HEK293T (cell line): ENCODE measurements at regions not wholly inside any gene's neighbourhood (a gene's known extent, or its start where the extent isn't known, plus 50 kb on each side); places are given as distances from the start of the nearest gene placed in this dataset.

Experiments
- CTCF ChIA-PET: fragments of 350-600 bp; formaldehyde crosslinking; extraction: SDS; loops from one replicate; lab custom pipeline; 2021; ENCODE audit warnings: antibody characterized with exemption, inconsistent platforms; lab: Yijun Ruan, JAX
- POLR2A ChIA-PET: fragments of 350-600 bp; formaldehyde crosslinking; extraction: SDS; loops from one replicate; lab custom pipeline; 2020; ENCODE audit warnings: antibody characterized with exemption, inconsistent platforms; lab: Yijun Ruan, JAX
- DNase-seq: peaks from one replicate; pipeline ENCODE4 v3.0.0; 2012; ENCODE audit warnings: mixed read lengths; ENCODE audit errors: extremely low spot score
- ARNT ChIP-seq: fragments of 450-650 bp; IDR thresholded peaks from 2 replicates; pipeline ENCODE4 v1.6.1; 2017; ENCODE audit warnings: mild to moderate bottlenecking
- BHLHE40 ChIP-seq: fragments of 450-650 bp; IDR thresholded peaks from 2 replicates; pipeline ENCODE4 v1.6.1; 2016; ENCODE audit warnings: mild to moderate bottlenecking, moderate library complexity, borderline replicate concordance
- CTBP1 ChIP-seq: fragments of 450-650 bp; IDR thresholded peaks from 2 replicates; pipeline ENCODE4 v1.6.1; 2016; ENCODE audit warnings: borderline replicate concordance
- ELF4 ChIP-seq: fragments of 450-650 bp; IDR thresholded peaks from 2 replicates; pipeline ENCODE4 v1.6.1; 2017; ENCODE audit warnings: antibody characterized with exemption
- FOXA1 ChIP-seq: fragments of 450-650 bp; IDR thresholded peaks from 2 replicates; pipeline ENCODE4 v1.6.1; 2016; ENCODE audit warnings: mild to moderate bottlenecking
- FOXK2 ChIP-seq: fragments of 450-650 bp; IDR thresholded peaks from 2 replicates; pipeline ENCODE4 v1.6.1; 2016; ENCODE audit warnings: mild to moderate bottlenecking
- FOXM1 ChIP-seq: fragments of 450-650 bp; IDR thresholded peaks from 2 replicates; pipeline ENCODE4 v1.6.1; 2017; ENCODE audit warnings: mild to moderate bottlenecking, borderline replicate concordance
- HDGF ChIP-seq: fragments of 450-650 bp; IDR thresholded peaks from 2 replicates; pipeline ENCODE4 v1.6.1; 2017; ENCODE audit warnings: antibody characterized with exemption, borderline replicate concordance
- L3MBTL2 ChIP-seq: fragments of 450-650 bp; conservative IDR thresholded peaks from 2 replicates; pipeline ENCODE4 v1.6.1; 2016; ENCODE audit warnings: mild to moderate bottlenecking
- LEF1 ChIP-seq: fragments of 450-650 bp; IDR thresholded peaks from 2 replicates; pipeline ENCODE4 v1.6.1; 2017; ENCODE audit warnings: mild to moderate bottlenecking, borderline replicate concordance
- NFRKB ChIP-seq: fragments of 450-650 bp; IDR thresholded peaks from 2 replicates; pipeline ENCODE4 v1.6.1; 2016; ENCODE audit warnings: mild to moderate bottlenecking, moderate library complexity
- PKNOX1 ChIP-seq: fragments of 450-650 bp; IDR thresholded peaks from 2 replicates; pipeline ENCODE4 v1.6.1; 2016
- SP1 ChIP-seq: fragments of 450-650 bp; IDR thresholded peaks from 2 replicates; pipeline ENCODE4 v1.6.1; 2017
- SUZ12 ChIP-seq: fragments of 450-650 bp; IDR thresholded peaks from 2 replicates; pipeline ENCODE4 v1.6.1; 2016; ENCODE audit warnings: mild to moderate bottlenecking
- TARDBP ChIP-seq: fragments of 450-650 bp; IDR thresholded peaks from 2 replicates; pipeline ENCODE4 v1.6.1; 2016
- ZNF384 ChIP-seq: fragments of 450-650 bp; IDR thresholded peaks from 2 replicates; pipeline ENCODE4 v1.6.1; 2016

DNA sequence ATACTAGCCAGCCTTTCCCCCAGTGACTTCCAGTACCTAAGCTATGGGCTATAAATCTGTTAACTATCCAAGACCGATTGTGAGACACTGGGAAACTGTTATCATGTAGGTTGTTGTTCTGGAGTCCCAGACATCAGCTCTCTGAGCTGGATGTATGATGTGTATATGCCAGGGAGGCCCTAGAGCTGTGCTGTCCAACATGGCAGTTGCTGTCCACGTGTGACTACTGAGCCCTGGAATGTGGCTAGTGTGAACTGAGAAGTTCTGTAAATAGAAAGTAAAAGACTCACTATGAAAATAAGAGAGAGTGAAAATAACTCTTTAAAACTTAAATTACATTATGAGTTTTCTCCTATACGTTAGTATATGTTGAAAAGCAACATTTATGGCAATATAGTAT, 755.8 kb upstream of the FBXO33 start:
- no peak for DNase-seq
- ChIA-PET POLR2A (no interaction called here), CTCF (no interaction called here)
- TF ChIP-seq L3MBTL2 (no peak), BHLHE40 (no peak), ZNF384 (no peak), NFRKB (no peak), FOXA1 (no peak), PKNOX1 (no peak), LEF1 (no peak), FOXM1 (no peak), TARDBP (no peak), ELF4 (no peak), SP1 (no peak), SUZ12 (no peak), FOXK2 (no peak), CTBP1 (no peak), HDGF (no peak), ARNT (no peak)

DNA sequence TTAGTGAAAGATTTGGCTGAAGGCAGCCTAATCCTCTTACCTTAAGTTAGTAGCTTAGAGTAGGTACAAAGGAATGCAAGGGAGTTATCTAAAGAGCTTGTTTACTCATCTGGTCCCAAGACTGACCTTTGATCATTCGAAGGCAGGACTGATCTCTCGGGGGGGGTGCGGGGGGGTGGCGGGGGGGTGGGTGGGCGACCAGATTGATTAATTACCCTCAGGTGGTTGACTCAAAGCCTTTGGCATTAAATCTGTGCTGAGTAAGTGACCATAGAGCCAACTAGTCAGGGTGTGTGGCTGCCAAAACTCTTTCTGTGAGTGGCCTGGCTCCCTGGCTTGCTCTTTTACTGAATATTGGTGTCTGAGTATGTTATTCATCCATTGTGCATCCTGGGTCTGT, 731.9 kb upstream of the FBXO33 start:
- TF ChIP-seq ELF4 (no peak), ZNF384 (no peak), PKNOX1 (no peak), FOXA1 (no peak), CTBP1 (no peak)
- POLR2A ChIA-PET = no interaction called here
- CTCF ChIA-PET = no interaction called here
- DNase-seq = no peak

DNA sequence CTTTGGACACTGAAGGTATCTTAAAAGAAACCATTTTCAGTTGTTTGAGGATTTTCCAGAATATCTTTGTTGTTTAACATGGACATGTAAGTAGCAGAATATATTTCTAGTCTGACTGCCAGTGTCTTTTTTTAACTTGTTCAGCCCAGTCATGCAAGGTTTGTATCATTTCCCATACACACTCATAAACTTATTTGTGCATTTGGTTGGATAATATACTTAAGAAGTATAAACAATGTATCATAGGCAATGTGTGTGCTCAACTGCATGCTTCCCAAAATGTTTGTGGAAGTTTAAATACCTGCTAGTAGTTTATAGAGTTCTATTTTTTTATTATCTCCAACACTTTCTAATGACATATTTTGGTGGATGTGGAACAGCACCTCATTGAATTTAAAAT, 707.4 kb upstream of the FBXO33 start:
- ChIA-PET POLR2A (no interaction called here), CTCF (no interaction called here)
- TF ChIP-seq PKNOX1 (no peak), ELF4 (no peak), LEF1 (no peak), FOXM1 (no peak), ZNF384 (no peak), FOXK2 (no peak), FOXA1 (no peak), SUZ12 (no peak), HDGF (no peak), NFRKB (no peak), ARNT (no peak), CTBP1 (no peak), TARDBP (no peak), BHLHE40 (no peak), L3MBTL2 (no peak)
- no peak for DNase-seq

- DNase-seq = no peak
- TF ChIP-seq BHLHE40 (no peak), FOXA1 (no peak), HDGF (no peak), SUZ12 (no peak), LEF1 (no peak), CTBP1 (no peak), TARDBP (no peak), L3MBTL2 (no peak), ELF4 (no peak), SP1 (no peak), ZNF384 (no peak), FOXK2 (no peak), FOXM1 (no peak), ARNT (no peak), PKNOX1 (no peak), NFRKB (no peak)
- POLR2A ChIA-PET = no interaction called here
- CTCF ChIA-PET = no interaction called here
Measured at GRCh38 chr14:40133463-40133862, 701.2 kb upstream of the FBXO33 start.

GRCh38 chr14:40129159-40129558, 696.9 kb upstream of the FBXO33 start:
- ChIA-PET POLR2A (no interaction called here), CTCF (no interaction called here)
- TF ChIP-seq BHLHE40 (no peak), FOXK2 (no peak), SUZ12 (no peak), PKNOX1 (no peak), SP1 (no peak), ZNF384 (no peak), ARNT (no peak), TARDBP (no peak), HDGF (no peak), LEF1 (no peak), FOXA1 (no peak), CTBP1 (no peak), L3MBTL2 (no peak), ELF4 (no peak), FOXM1 (no peak), NFRKB (no peak)
- DNase-seq = no peak
